Activated naive CD8-positive, alpha-beta T cell treated with anti-CD3 and anti-CD28 coated beads for 36 hours (primary cell): ENCODE measurements at regions not wholly inside any gene's neighbourhood (a gene's known extent, or its start where the extent isn't known, plus 50 kb on each side); places are given as distances from the start of the nearest gene placed in this dataset.

ENCODE experiments used
- DNase-seq: peaks from one replicate; pipeline ENCODE4 v3.0.0; 2021
- H3K27ac Mint-ChIP-seq: one replicate; pipeline ENCODE4 v1.8.0; 2022; ENCODE audit warnings: mild to moderate bottlenecking, moderate library complexity, mixed read lengths
- H3K27me3 Mint-ChIP-seq: one replicate; pipeline ENCODE4 v1.8.0; 2022; ENCODE audit warnings: mild to moderate bottlenecking, mixed read lengths
- H3K36me3 Mint-ChIP-seq: one replicate; pipeline ENCODE4 v1.8.0; 2021; ENCODE audit warnings: mild to moderate bottlenecking, mixed read lengths
- H3K4me1 Mint-ChIP-seq: one replicate; pipeline ENCODE4 v1.8.0; 2021; ENCODE audit warnings: mixed read lengths
- H3K4me3 Mint-ChIP-seq: one replicate; pipeline ENCODE4 v1.8.0; 2022; ENCODE audit warnings: mild to moderate bottlenecking, moderate library complexity, mixed read lengths
- H3K9me3 Mint-ChIP-seq: one replicate; pipeline ENCODE4 v1.8.0; 2022; ENCODE audit warnings: mixed read lengths

DNA sequence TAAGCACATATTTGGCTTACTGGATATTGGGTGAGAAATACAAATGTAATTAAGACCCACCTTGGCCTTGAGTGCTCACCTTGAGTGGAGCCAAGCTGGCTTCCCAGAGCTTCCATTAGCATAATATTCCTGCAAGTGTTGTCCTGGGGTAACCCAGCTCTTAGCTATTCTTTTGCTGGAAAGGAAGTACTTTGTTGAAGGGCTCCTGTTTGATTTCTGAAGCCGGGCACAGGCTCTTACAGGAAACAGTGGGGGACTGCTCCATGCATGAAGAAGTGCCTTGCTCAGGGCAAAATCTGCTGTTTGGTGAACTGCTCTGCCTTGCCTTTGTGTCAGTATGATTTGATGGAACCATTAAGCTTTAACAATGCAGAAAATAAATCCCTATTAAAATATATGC is 325.4 kb downstream of the SMAD2 start:
- H3K4me1 Mint-ChIP-seq = no peaks in the 10 kb centered on the region
- H3K27me3 Mint-ChIP-seq = peaks cover 7% of the 10 kb centered on the region
- H3K9me3 Mint-ChIP-seq = peaks cover 4% of the 10 kb centered on the region
- no peak for DNase-seq
- H3K36me3 Mint-ChIP-seq = no peaks in the 10 kb centered on the region
- H3K27ac Mint-ChIP-seq = no peak overlapping the region
- H3K4me3 Mint-ChIP-seq = no peak overlapping the region

DNA sequence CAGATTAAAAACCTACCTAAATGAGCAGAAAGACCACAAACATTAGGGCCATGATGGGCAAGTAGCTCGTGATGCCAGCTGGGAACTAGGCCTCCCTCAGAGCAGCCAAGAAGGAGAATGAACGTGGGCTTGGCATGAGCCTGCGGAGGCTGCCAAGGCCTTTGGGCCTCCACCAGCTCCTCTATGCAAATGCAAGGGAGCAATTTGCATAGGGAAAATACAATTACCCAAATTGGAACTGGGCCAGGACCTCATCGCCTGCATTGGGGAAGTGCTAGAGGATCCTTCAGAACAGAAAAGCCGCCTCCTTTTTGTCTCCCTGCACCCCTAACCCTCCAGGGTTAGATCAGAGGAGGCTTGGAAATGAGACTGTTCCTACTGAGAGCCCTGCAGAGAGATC is 326.4 kb downstream of the SMAD2 start:
- no peak for DNase-seq
- peaks cover 7% of the 10 kb centered on the region for H3K27me3 Mint-ChIP-seq
- no peaks in the 10 kb centered on the region for H3K36me3 Mint-ChIP-seq
- H3K4me3 Mint-ChIP-seq = no peak overlapping the region
- no peaks in the 10 kb centered on the region for H3K4me1 Mint-ChIP-seq
- peaks cover 4% of the 10 kb centered on the region for H3K9me3 Mint-ChIP-seq
- H3K27ac Mint-ChIP-seq = no peak overlapping the region

DNA sequence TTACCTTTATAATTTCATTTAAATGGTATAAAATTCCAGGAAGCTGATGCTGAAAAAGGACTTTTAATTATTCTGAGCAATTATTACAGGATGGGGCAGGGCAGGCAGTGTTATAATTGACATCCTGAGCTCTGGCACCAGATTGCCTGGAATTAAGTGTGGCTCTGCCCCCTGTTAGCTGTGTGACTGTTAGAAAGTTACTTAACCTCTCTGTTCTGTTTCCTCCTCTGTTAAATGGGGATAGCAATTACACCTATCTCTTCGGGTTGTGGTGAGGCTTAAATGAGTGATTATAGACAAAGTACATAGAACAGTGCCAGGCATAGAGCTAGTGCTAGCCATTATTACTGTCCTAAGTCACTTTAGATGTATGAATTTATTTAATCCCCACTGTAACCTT is 327.3 kb downstream of the SMAD2 start:
- Mint-ChIP-seq H3K9me3 (peaks cover 4% of the 10 kb centered on the region), H3K4me1 (no peaks in the 10 kb centered on the region), H3K36me3 (no peaks in the 10 kb centered on the region), H3K27me3 (peaks cover 8% of the 10 kb centered on the region), H3K27ac (no peak overlapping the region), H3K4me3 (no peak overlapping the region)
- no peak for DNase-seq

DNA sequence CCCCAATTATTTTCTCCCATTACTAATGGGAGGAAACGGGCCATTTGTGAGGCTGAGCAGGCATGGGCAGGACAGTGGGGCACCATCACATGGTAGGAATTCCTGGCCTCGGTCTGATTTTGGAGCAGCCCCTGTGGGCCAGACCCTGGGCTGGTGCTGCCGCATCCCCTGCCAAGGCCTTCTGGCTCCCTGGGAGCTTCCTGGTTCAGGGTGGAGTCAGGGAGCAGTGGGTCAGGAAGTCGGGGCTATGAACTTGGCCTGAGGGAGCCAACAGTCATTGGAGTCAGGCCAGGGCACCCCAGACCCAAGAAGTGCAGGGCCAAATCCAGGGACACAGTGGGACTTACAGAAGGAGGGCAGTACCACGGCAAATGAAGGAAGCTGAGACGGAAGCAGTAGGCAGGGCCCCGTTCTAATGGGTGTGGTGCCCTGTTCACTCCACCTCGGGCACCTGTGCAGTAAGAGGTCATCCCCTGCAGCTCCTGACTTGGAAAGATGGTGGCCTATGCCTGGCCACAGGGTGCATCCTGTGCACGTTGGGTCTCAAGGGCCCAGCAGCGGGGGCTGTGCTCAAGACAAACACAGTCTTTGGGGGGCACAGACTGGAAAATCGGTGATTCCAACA is 328.1 kb downstream of the SMAD2 start:
- Mint-ChIP-seq H3K4me1 (no peaks in the 10 kb centered on the region), H3K9me3 (peaks cover 4% of the 10 kb centered on the region), H3K36me3 (no peaks in the 10 kb centered on the region), H3K4me3 (no peak overlapping the region), H3K27me3 (peaks cover 7% of the 10 kb centered on the region), H3K27ac (no peak overlapping the region)
- no peak for DNase-seq

DNA sequence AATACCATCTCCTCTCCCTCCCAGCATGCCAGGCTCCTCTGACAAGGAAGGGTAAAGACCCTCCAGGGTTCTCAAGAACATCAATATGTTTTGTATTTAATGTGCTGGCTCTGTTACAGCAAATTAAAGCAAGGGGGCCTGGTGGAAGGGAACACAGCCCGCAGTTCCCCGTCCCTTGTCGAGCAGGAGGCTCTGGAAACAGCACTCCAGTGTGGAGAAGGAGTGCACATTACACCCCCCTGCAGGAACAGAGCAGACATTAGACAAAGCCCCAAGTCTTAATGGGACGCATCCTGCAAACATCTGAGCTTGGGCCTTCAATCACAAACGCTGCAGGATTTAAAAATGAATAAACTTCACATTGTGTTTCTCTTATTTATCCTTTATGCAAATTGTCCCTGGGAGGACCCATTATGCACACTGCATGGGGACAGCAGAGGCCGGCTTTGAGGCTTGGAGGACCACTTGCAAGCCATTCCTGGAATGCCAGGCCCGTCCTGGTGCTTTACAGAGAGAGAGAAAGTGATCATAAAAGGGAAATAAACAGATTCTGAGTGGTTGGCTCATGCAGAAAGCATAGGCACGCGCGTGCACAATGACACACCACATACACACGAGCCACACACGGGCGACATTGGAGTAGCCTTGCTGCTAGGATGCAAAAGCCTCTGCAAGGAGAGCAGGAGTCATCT is 328.7 kb downstream of the SMAD2 start:
- no peak for DNase-seq
- peaks cover 4% of the 10 kb centered on the region for H3K9me3 Mint-ChIP-seq
- no peaks in the 10 kb centered on the region for H3K4me1 Mint-ChIP-seq
- H3K4me3 Mint-ChIP-seq = no peak overlapping the region
- no peaks in the 10 kb centered on the region for H3K36me3 Mint-ChIP-seq
- no peak overlapping the region for H3K27ac Mint-ChIP-seq
- H3K27me3 Mint-ChIP-seq = peaks cover 7% of the 10 kb centered on the region

DNA sequence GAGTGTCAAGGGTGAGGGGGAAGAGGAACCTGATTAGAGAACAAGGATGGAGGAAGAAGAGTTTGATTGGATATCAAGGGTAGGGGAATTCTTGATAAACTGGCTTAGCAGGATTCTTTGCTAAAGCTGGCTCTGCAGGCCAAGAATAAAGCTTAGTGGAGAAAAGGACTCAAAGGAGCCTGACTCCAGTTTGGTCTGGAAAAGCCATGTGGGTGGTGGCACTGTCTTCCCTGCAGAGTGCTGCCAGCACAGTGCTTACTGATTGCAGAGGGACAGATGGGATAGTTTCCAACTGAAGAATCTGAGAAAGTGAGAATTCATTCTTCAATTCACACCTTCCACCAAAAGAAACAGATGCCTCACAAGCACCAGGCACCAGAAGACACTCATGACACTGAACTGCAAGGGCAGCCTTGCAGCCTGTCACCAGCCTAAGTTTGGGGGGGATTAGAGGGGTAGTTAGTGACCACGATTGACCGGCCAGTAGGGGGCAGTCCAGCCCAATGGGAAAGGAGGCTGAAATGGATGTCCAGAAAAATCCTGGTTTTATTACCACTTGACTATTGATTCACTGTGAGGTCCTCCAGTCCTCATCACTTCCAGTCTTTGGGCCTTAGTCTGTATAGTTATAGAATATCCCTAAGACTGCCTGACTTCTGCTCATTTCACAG is 334.5 kb downstream of the SMAD2 start:
- Mint-ChIP-seq H3K27me3 (peaks cover 43% of the 10 kb centered on the region), H3K9me3 (peaks cover 4% of the 10 kb centered on the region), H3K27ac (no peak overlapping the region), H3K4me3 (no peak overlapping the region), H3K36me3 (no peaks in the 10 kb centered on the region), H3K4me1 (no peaks in the 10 kb centered on the region)
- DNase-seq = peak; percentile 4

DNA sequence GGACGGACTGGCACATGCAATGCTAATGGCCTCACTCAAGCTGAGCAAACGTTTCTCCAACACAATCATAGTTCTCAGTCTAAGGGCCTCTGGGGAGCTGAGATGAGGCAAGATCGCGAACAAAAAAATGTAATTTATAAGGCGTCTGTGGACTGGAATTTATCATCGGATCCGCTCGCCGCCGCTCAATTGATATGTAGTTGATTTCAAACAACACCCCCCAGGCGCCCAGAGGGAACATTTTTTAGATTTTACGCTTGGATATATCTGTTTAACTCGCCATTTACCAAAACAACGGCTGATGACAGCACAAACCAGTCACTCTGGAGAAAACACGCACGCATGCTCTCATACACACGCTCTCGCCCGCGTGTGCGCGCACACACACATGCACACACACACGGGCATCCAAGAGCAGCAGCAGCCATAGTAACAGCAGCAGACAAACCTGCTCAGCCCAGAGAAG is 335.8 kb downstream of the SMAD2 start:
- Mint-ChIP-seq H3K36me3 (no peaks in the 10 kb centered on the region), H3K4me3 (no peak overlapping the region), H3K9me3 (no peaks in the 10 kb centered on the region), H3K4me1 (no peaks in the 10 kb centered on the region), H3K27me3 (peaks cover 43% of the 10 kb centered on the region), H3K27ac (no peak overlapping the region)
- DNase-seq = no peak

DNA sequence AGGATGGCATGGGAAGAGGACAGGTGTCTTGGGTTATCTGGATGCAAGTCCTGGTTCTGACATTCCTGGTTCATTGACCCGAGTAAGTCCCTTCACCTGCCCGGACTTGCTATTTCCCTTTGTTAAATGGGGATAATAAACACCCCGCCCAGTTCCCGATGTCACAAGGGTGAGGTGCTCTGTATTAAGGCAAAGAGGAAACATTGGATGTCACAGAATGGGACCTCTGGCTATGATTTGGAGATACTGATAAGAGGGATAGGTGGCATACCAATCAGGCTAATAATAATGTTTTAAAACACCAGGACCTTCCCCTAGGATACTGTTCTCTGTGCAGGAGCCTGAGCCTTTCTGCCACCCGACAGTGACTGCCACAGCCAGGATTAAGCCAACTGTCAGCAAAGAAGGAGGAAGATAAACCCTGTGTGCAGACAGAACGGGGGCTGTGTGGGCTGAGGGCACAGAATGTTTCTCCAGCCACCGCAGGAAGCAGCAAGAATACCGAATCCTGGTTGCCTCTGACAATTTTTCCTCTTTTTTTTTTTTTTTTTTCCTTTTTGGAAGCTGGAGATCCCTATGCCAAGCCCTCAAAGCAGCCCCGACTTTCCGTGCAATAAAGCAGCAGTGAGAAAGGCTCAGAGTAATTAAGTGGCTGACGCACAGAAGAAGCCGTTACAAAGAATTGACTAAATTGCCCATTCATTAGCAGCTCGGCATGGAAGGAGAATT is 336.6 kb downstream of the SMAD2 start:
- Mint-ChIP-seq H3K4me1 (no peaks in the 10 kb centered on the region), H3K27ac (no peak overlapping the region), H3K9me3 (no peaks in the 10 kb centered on the region), H3K27me3 (peaks cover 43% of the 10 kb centered on the region), H3K4me3 (no peak overlapping the region), H3K36me3 (no peaks in the 10 kb centered on the region)
- DNase-seq = no peak

DNA sequence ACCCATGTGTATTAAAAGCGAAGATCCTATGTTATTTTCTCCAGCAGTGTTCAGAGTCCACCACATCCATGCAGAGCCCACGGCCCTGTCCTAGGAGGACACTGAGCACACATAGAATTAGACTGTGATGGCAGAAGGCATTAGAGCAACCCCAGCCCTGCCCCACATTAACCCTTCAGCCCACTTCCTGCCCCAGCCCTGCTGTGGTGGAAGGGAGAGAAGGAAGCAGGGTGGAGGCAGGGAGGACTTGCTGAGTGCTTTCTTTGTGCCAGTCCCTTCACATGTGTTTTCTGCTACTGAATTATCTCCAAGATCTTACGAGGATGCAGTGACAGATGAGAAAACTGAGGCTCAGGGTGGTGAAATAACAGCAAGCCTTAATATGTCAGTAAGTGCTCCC is 339.0 kb downstream of the SMAD2 start:
- Mint-ChIP-seq H3K4me1 (no peaks in the 10 kb centered on the region), H3K36me3 (no peaks in the 10 kb centered on the region), H3K4me3 (no peak overlapping the region), H3K27ac (no peak overlapping the region), H3K9me3 (no peaks in the 10 kb centered on the region), H3K27me3 (peaks cover 36% of the 10 kb centered on the region)
- DNase-seq = no peak

DNA sequence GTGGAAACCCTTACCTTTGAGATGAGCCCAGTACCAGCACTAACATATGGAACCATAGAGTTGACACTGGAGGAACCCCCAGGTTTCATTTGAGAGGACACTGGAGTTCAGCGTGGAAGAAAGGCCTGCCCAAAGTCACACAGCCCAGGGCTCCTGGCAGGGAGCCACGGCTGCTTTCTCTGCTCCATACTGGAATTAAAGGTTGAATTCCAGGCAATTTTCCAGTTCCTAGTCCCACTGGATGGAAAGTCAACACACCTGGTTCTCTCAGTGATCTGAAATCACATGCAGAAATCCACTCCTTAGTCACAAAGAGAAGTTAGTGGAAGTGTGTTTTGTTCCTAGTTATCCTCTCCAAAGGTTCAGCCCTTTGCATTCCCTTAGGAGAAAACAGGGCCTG is 336.1 kb upstream of the SKOR2 start:
- Mint-ChIP-seq H3K9me3 (no peaks in the 10 kb centered on the region), H3K27ac (no peak overlapping the region), H3K36me3 (no peaks in the 10 kb centered on the region), H3K4me3 (no peak overlapping the region), H3K4me1 (no peaks in the 10 kb centered on the region), H3K27me3 (peaks cover 10% of the 10 kb centered on the region)
- no peak for DNase-seq

DNA sequence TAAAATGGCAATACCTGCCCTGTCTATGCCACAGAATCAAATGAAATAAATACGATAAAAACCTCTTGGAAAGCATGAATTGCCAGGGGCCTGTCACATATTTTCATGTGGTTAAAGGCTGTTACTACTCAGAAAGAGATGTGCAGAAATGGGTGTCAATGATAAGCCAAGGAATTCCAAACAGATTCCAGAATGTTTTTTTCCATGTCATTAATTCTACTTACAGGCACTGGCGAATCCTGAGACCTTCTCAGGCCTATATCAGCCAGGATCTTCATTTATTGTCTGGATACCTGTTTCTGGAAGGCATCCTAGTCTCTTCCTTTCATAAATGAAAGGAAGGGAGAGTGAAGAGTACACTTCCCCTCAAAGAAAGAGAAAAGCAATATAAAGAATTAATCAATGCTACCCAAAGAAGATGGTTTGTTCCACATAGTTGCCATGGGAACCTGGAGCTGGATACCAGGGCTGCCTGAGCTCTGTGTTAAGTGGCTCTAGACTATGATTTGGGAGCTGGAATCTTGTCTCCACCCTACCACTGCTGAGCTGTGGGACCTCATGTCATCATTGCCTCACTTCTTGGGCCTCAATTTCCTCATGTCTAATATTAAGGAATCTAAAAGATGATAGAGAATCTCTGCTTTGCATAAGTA is 335.1 kb upstream of the SKOR2 start:
- Mint-ChIP-seq H3K9me3 (no peaks in the 10 kb centered on the region), H3K4me1 (no peaks in the 10 kb centered on the region), H3K4me3 (no peak overlapping the region), H3K27me3 (peaks cover 10% of the 10 kb centered on the region), H3K27ac (no peak overlapping the region), H3K36me3 (no peaks in the 10 kb centered on the region)
- DNase-seq = no peak

DNA sequence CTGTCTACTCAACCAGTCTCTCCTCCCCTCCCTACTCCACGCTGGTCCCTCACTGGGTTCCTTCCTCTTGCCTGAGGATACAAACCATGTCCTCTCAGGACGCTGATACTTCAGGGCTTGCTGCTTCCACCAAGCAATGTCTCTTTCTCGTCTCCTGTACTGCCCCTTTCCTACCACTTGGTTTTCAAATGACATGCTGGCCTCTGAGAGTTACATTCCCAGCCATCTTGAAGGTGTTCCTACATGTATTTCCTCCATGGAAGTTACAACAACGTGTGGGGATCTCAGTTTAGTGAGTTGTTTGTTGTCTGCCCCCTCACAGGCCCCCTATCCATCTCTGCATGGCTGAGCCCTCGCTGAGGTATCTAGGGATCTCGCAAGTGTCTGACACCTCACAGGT is 334.5 kb upstream of the SKOR2 start:
- H3K36me3 Mint-ChIP-seq = no peaks in the 10 kb centered on the region
- no peak overlapping the region for H3K27ac Mint-ChIP-seq
- no peaks in the 10 kb centered on the region for H3K4me1 Mint-ChIP-seq
- H3K27me3 Mint-ChIP-seq = peaks cover 10% of the 10 kb centered on the region
- H3K4me3 Mint-ChIP-seq = no peak overlapping the region
- H3K9me3 Mint-ChIP-seq = no peaks in the 10 kb centered on the region
- DNase-seq = no peak

DNA sequence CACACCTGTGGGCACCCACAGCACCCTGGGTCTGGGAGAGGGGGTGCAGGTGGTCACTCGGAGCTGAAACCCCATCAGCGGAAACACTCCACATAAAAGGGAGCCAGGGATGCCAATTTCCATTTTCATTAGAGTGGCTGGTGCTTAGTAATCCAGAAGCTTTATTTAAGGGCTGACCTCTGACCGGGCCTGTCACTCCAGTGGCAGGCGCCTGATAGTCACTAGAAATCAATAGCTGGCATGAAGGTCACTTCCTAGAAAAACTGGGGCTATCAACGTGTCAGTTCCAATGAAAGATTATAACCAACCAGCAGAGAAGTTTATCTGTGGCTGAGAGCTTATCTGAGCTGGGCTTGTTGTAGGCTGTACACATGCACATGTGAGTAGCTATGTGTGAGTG is 333.7 kb upstream of the SKOR2 start:
- Mint-ChIP-seq H3K27ac (no peak overlapping the region), H3K4me3 (no peak overlapping the region), H3K9me3 (no peaks in the 10 kb centered on the region), H3K4me1 (no peaks in the 10 kb centered on the region), H3K36me3 (no peaks in the 10 kb centered on the region), H3K27me3 (peaks cover 14% of the 10 kb centered on the region)
- no peak for DNase-seq

DNA sequence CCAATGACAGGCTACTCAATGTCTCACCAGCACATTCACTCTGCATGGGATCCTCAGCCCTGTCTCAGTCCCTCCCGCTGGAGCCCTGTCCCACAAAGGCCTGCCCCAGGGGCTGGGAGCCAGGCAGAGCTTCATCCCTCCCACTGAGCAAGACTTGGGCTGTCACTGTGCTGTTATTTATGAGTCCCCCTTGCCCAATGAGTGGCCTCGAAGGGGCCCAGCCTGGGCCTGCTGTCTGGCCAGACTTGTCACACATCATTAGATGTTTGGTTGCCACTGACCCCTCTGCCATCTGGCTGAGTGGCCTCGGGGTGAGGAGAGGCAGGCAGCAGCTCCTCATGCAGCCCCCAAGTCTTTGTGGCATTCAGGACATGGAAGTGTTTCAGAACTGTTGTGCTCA is 330.6 kb upstream of the SKOR2 start:
- peaks cover 23% of the 10 kb centered on the region for H3K27me3 Mint-ChIP-seq
- no peaks in the 10 kb centered on the region for H3K4me1 Mint-ChIP-seq
- H3K4me3 Mint-ChIP-seq = no peak overlapping the region
- H3K36me3 Mint-ChIP-seq = no peaks in the 10 kb centered on the region
- DNase-seq = no peak
- no peak overlapping the region for H3K27ac Mint-ChIP-seq
- no peaks in the 10 kb centered on the region for H3K9me3 Mint-ChIP-seq

DNA sequence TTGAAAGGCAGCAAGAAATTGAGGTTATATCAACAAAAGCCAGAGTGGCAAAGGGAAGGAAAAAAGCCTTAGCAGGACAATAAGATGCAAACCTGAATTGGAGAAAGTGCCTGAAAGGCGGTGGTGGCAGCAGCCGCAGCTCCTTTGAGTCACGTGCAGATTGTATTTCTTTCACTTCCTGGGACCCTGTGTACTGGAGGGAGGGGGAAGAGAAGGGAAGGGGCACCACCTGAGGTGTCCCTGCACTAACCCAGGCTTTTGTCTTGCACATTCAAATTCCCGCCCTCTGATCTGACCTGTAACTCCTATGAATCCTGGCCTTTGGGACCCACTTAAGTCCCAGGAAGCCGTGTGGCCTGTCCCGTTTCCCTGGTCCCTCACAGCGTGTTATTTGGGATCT is 326.1 kb upstream of the SKOR2 start:
- peaks cover 18% of the 10 kb centered on the region for H3K27me3 Mint-ChIP-seq
- no peak overlapping the region for H3K27ac Mint-ChIP-seq
- DNase-seq = no peak
- no peaks in the 10 kb centered on the region for H3K36me3 Mint-ChIP-seq
- H3K9me3 Mint-ChIP-seq = no peaks in the 10 kb centered on the region
- H3K4me1 Mint-ChIP-seq = no peaks in the 10 kb centered on the region
- no peak overlapping the region for H3K4me3 Mint-ChIP-seq
